NT2/D1 (cell line): ENCODE measurements at regions not wholly inside any gene's neighbourhood (a gene's known extent, or its start where the extent isn't known, plus 50 kb on each side); places are given as distances from the start of the nearest gene placed in this dataset.

Experiments
- SUZ12 ChIP-seq: IDR thresholded peaks from 2 replicates; pipeline ENCODE4 v1.6.1; 2011; ENCODE audit not compliant: insufficient read length, insufficient read depth; ENCODE audit errors: extremely low read depth
- YY1 ChIP-seq: IDR thresholded peaks from 2 replicates; pipeline ENCODE4 v1.6.1; 2011; ENCODE audit not compliant: insufficient read length, insufficient read depth

DNA sequence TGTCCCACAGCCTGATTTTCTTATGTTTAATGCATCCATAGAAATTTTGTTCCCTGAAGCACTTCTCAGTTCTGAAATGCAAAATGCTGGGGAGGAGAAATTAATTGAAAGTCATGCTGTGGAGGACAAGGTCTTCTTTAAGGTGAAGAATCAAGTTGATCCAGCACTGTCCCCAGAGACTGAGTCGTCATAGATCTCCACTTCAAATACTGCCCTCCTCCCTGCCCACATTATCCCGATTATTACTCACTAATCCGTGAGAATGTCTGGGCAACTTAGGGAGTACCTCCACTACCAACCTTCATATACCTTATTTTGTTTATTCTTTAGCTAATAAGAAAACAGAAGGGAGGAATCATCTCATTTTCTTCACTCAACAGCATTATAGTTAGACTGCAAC, 70.0 kb upstream of the FMN2 start:
- TF ChIP-seq YY1 (no peak), SUZ12 (no peak)
